Parathyroid adenoma (tissue), 2 donors: ENCODE measurements at regions not wholly inside any gene's neighbourhood (a gene's known extent, or its start where the extent isn't known, plus 50 kb on each side); places are given as distances from the start of the nearest gene placed in this dataset.

Source experiments
- H2AFZ ChIP-seq: fragments of 300-600 bp; sonication (generic); one replicate; pipeline ENCODE4 v1.7.0; 2017; ENCODE audit warnings: antibody characterized with exemption, mild to moderate bottlenecking
- H3K27ac ChIP-seq: fragments of 300-600 bp; sonication (generic); one replicate; pipeline ENCODE4 v1.7.0; 2017
- H3K27me3 ChIP-seq: fragments of 300-600 bp; sonication (generic); one replicate; pipeline ENCODE4 v1.7.0; 2017; ENCODE audit warnings: low read length; ENCODE audit not compliant: control insufficient read depth, insufficient read depth
- H3K36me3 ChIP-seq: fragments of 300-600 bp; sonication (generic); one replicate; pipeline ENCODE4 v1.7.0; 2017; ENCODE audit warnings: low read length; ENCODE audit not compliant: control insufficient read depth, insufficient read depth
- H3K4me1 ChIP-seq: fragments of 300-600 bp; sonication (generic); one replicate; pipeline ENCODE4 v1.7.0; 2017; ENCODE audit warnings: control low read depth
- H3K4me2 ChIP-seq: fragments of 300-600 bp; sonication (generic); one replicate; pipeline ENCODE4 v1.7.0; 2017; ENCODE audit warnings: low read length
- H3K4me3 ChIP-seq: fragments of 300-600 bp; sonication (generic); one replicate; pipeline ENCODE4 v1.7.0; 2017; ENCODE audit warnings: low read depth, low read length
- H3K79me2 ChIP-seq: fragments of 300-600 bp; sonication (generic); one replicate; pipeline ENCODE4 v1.7.0; 2017; ENCODE audit warnings: control low read depth
- H3K9ac ChIP-seq: fragments of 300-600 bp; sonication (generic); one replicate; pipeline ENCODE4 v1.7.0; 2017; ENCODE audit warnings: mild to moderate bottlenecking
- H3K9me3 ChIP-seq: fragments of 300-600 bp; sonication (generic); one replicate; pipeline ENCODE4 v1.7.0; 2017; ENCODE audit warnings: low read length; ENCODE audit not compliant: control insufficient read depth
- TF ChIP-seq, protein P1 (sequence below): fragments of 300-600 bp; sonication (generic); IDR thresholded peaks from one replicate; pipeline ENCODE4 v1.7.0; 2017; ENCODE audit warnings: antibody characterized with exemption, mild to moderate bottlenecking
- donor health status: primary hyperparathyroidism.

DNA sequence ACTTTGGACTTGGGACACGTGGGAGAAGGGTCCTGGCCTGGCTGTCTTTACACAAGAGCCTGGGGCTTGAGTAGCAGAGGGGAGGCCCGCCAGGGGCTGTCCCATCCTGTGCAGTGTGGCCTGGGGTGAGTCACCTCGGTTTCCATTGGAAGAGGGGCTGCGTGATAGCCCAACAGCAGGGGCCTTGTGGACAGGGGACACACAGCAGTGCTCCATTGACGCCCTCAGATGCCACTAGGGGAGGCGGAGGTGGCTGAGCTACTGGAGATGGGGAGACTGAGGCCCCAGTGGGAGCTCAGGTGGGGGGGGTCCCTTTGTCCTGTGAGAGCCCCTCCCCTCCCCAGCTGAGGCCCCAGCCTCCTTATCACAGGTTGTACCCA is 50.0 kb upstream of the RNU6ATAC start:
- H3K4me1 ChIP-seq, result peaks cover 10% of the 10 kb centered on the region
- no peak overlapping the region for H3K27ac ChIP-seq
- H3K27me3 ChIP-seq, result no peaks in the 10 kb centered on the region
- H2AFZ ChIP-seq, result no peak overlapping the region
- no peak overlapping the region for H3K4me2 ChIP-seq
- no peak overlapping the region for H3K9ac ChIP-seq
- H3K36me3 ChIP-seq, result no peaks in the 10 kb centered on the region
- no peaks in the 10 kb centered on the region for H3K9me3 ChIP-seq
- TF ChIP-seq, protein P1, sequence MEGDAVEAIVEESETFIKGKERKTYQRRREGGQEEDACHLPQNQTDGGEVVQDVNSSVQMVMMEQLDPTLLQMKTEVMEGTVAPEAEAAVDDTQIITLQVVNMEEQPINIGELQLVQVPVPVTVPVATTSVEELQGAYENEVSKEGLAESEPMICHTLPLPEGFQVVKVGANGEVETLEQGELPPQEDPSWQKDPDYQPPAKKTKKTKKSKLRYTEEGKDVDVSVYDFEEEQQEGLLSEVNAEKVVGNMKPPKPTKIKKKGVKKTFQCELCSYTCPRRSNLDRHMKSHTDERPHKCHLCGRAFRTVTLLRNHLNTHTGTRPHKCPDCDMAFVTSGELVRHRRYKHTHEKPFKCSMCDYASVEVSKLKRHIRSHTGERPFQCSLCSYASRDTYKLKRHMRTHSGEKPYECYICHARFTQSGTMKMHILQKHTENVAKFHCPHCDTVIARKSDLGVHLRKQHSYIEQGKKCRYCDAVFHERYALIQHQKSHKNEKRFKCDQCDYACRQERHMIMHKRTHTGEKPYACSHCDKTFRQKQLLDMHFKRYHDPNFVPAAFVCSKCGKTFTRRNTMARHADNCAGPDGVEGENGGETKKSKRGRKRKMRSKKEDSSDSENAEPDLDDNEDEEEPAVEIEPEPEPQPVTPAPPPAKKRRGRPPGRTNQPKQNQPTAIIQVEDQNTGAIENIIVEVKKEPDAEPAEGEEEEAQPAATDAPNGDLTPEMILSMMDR, result no peak
- H3K79me2 ChIP-seq, result no peaks in the 10 kb centered on the region
- no peak overlapping the region for H3K4me3 ChIP-seq

DNA sequence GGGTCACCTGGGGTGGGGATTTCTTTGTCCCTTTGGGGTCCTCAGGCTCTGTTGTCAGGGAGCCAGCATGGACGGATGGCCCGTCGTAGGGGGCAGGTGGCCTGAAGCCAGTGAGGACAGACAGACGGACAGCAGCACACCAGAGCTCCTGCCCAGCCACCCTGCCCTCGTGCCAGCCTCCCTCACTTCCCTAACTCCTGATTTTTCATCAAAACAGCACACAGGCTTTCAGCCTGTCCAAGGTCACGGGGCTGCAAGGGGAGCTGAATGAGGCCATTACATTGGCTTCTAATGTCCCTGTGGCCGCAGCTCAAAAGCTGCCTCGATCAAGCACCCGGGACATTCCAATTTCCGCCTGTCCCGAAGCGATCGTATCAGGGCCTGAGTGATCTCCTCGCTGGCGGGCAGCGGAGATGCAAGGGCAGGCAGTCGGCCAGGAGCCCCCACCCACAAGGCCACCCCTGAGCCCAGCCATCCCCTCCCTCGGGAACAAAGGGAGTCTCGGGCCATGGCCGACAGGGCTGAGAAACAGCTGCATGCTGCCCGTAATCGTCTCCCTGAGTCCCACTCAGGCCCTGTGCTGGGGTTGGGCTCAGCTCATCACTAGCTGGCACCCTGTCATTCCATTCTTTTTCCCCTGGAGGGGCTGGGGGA is 50.5 kb upstream of the RNU6ATAC start:
- H3K36me3 ChIP-seq, result no peaks in the 10 kb centered on the region
- no peaks in the 10 kb centered on the region for H3K9me3 ChIP-seq
- no peak overlapping the region for H3K4me2 ChIP-seq
- H3K4me1 ChIP-seq, result peaks cover 10% of the 10 kb centered on the region
- H3K79me2 ChIP-seq, result no peaks in the 10 kb centered on the region
- no peak overlapping the region for H2AFZ ChIP-seq
- no peak overlapping the region for H3K27ac ChIP-seq
- H3K9ac ChIP-seq, result no peak overlapping the region
- no peaks in the 10 kb centered on the region for H3K27me3 ChIP-seq
- TF ChIP-seq, protein P1, result no peak
- H3K4me3 ChIP-seq, result no peak overlapping the region

DNA sequence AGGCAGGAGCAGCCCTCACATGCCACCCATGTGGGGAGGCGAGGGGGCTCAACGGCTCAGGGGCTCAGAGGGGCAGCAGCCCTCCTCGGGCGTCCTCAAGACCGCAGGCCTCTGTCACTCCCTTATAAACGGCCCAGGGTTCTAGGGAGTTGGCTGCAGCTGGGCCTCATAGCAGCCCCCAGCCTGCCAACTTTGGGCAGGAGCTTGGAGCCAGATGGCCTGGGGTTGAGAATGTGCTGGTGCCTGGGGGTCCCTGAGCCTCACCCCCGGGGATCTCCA is 51.0 kb upstream of the RNU6ATAC start:
- H3K4me2 ChIP-seq, result peak overlapping the region; percentile 28
- no peaks in the 10 kb centered on the region for H3K27me3 ChIP-seq
- no peak overlapping the region for H3K4me3 ChIP-seq
- peaks cover 10% of the 10 kb centered on the region for H3K4me1 ChIP-seq
- H3K36me3 ChIP-seq, result no peaks in the 10 kb centered on the region
- no peaks in the 10 kb centered on the region for H3K9me3 ChIP-seq
- no peak overlapping the region for H3K9ac ChIP-seq
- H3K27ac ChIP-seq, result no peak overlapping the region
- TF ChIP-seq, protein P1, result no peak
- H2AFZ ChIP-seq, result peak overlapping the region; percentile 69
- H3K79me2 ChIP-seq, result no peaks in the 10 kb centered on the region

DNA sequence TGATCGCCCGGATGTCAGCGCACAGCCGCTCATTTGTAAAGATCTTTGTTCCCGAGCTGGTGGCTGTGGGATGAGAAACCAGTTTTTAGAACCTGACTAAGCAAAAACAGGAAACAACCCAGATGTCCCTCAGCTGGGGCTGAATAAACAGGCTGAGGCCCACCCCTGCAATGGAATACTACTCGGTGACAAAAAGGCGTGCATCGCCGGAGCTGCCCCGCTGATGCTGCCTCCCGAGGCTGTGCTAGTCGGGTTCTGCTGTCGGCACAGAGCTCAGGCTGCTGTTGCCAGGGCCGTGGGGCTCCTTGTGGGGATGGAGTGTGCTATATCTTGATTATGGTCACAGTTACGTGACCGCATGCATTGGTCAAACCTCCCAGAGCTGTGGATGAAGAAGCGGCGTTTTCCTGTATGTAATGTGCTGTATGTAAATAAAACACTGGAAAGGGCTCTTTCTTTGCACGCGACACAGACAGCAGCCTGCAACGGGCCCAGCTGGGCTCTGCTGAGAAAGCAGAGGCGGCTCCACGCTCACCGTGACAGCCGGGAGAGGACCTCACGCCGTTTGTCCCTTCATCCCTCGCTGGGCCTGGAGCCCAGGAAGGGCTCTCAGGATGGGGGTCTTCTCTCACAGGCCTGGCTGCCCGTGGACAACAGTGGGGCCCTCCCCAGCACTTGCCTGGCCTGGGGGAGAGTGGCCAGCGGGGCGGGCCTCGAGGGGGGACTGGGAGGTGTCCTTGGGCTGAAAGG is 51.5 kb upstream of the RNU6ATAC start:
- Histone ChIP-seq H3K79me2 (no peaks in the 10 kb centered on the region), H3K4me2 (peak overlapping the region; percentile 28), H3K9me3 (no peaks in the 10 kb centered on the region), H3K27ac (no peak overlapping the region), H3K4me1 (peaks cover 10% of the 10 kb centered on the region), H3K4me3 (no peak overlapping the region), H3K27me3 (no peaks in the 10 kb centered on the region), H2AFZ (peak overlapping the region; percentile 69), H3K9ac (no peak overlapping the region), H3K36me3 (no peaks in the 10 kb centered on the region)
- TF ChIP-seq, protein P1, result no peak
